ENCODE measurements at regions not wholly inside any gene's neighbourhood (a gene's known extent, or its start where the extent isn't known, plus 50 kb on each side); places are given as distances from the start of the nearest gene placed in this dataset.
"Not testable (repeated sequence)": the region's sequence is repeated elsewhere in the genome, so short reads cannot be mapped to it uniquely, and the experiment has no call there.

DNA sequence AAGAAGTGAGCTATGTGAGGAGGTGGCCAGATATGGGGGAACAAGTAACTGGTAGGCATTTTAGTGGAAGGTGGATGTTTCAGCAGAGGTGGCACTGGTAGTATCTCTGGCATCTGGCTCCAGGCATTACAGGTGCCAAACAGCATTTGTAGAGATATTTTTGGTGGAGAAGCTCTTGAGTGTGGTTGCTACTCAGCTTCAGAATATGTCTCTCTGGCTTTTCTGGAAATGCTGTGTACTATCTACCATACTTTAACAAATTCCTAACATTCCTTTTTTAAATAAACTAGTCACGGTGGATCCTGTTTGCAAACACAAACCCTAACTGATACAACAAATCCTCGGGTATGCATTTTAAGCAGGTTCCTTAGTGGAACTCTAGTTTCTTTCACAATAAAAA, 128.0 kb downstream of the BARX2 start:
- FAIRE-seq = no peak

DNA sequence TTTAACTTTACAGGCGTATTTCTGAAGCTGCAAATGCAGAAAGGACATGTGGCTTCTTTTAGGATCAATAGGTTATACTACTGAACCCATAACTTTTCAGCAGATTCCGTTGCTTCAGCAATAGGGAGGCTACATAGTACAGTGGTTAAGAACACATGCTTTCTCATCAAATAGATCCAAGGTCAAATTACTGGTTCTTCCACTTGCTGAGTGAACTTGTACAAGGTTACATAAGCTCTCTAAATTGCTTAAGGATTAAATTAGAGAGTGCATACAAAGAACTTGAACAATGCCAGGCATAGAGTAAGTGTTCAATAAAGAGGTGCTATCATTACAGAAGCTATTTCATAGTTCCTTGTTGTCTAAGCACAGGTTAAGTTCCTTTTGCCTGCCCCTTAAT, 129.6 kb downstream of the BARX2 start:
- no peak for FAIRE-seq

DNA sequence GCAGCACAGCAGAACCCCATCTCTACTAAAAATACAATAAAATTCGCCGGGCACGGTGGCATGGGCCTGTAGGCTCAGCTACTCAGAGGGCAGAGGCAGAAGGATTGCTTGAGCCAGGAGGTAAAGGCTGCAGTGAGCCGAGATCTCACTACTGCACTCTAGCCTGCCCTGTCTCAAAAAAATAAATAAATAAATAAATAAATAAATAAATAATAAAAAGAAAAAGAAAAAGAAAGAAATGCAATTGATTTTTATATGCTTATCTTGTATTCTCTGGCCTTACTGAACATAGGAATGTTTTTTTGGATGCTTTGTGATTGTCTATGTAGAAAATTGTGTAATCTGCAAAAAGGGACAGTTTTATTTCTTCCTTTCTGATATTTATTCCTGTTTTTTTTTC, 132.5 kb downstream of the BARX2 start:
- FAIRE-seq = no peak

DNA sequence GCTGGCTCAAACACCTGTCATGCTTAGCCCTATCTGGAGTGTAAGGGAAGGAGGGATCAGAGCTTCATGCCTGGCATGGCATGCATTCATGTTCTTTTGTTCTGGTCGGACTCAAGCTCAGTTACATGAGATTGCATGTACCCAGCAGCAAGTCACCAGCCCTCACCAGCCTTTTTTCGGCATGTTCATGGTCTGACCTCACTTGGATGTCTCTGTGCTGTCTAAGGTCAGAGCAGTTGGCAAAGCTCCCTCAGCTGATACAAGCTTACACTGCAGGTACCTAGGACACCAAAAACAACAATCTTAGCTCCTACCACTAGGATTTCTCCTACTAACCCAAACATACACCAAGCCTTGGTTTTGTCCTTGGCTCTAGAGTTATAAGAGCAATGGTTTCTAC, 152.6 kb downstream of the BARX2 start:
- no peak for FAIRE-seq

DNA sequence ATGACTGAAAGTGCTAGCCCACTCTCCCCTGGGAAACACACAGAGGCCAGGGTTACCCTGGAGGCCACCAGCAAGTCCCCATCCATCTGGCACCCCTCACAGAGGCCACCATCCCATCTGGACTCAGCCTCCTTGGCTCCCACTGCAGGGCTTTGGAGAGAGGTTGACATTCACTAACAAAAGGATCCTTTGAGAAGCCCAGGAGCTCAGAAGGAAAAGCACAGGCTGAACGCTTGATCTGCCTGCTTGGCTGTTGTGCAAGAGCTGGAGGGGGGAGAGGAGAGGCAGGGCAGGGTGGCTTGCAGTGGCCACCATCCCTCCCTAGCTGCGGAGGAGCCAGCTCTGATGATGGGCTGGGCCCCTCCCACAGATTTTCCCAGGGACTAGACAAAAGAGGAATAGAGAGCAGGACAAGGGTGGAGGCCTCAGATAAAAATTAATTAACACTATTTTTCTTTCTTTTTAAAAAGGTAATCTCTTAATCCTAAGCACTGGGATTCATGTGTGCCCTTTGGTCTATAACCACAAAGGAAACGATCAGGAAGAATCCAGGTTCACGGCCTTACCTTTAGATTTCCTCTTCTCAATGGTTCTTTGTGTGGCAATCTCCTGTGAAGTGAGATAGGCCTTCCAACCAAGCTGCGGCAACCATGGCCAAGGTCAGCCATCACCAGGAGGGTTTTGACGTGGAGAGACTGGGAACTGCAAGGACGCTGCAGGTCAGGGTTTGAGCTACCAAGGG, 154.7 kb downstream of the BARX2 start:
- FAIRE-seq = no peak

DNA sequence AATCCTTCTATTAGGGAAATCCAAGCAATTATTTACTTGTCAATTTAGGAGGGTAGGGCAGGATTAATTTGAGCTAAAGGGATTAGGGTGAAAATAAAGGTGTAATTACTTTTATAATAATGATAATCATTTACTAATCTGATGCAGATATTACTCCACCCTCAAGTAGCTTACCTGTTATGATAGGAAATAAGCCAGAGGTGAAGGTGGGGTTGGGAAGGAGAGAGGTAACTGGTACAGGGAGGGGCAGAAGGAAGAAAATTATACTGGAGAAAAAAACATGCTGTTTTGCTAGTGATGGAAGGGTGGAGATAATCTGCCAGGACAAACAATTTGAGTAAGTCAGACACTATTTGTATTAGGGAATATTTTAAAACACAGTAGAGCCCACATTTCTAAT, 157.7 kb downstream of the BARX2 start:
- no peak for FAIRE-seq

DNA sequence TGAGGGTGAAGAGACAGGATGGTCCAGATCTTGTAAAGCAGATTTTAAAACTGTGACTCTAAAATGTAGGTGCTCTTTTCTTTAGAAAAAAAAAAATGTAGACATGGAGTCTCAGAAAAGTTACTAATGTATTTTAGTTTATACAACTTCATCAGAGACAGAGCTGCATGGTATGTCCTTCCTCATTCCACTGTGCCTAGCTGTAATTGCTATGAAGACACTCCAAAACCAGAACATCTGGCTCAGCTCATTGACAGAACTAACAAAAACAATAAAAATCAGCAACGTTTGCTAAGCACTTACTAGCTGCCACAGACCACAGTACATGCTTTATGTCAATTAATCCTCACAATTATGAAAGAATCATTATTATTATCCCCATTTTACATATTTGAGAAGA, 160.7 kb downstream of the BARX2 start:
- FAIRE-seq = no peak

DNA sequence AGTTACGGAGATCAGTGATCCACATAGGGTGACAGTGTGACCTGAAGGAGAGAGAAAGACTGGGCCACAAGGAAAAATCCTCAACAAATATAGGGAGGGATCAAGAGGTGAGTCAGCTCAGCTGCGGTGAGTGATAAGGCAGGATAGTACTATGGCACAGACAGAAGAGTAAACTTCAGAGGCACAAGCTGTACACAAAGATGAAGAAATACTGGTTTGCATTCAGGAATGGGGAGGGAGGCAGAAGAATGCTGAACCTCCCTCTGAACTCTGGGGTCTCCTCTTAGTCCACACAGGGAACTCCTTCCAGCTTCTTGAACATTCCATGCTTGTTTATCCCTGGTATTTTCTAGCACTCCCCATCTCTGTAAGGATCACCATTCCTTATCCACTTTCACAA, 162.7 kb downstream of the BARX2 start:
- FAIRE-seq = no peak

DNA sequence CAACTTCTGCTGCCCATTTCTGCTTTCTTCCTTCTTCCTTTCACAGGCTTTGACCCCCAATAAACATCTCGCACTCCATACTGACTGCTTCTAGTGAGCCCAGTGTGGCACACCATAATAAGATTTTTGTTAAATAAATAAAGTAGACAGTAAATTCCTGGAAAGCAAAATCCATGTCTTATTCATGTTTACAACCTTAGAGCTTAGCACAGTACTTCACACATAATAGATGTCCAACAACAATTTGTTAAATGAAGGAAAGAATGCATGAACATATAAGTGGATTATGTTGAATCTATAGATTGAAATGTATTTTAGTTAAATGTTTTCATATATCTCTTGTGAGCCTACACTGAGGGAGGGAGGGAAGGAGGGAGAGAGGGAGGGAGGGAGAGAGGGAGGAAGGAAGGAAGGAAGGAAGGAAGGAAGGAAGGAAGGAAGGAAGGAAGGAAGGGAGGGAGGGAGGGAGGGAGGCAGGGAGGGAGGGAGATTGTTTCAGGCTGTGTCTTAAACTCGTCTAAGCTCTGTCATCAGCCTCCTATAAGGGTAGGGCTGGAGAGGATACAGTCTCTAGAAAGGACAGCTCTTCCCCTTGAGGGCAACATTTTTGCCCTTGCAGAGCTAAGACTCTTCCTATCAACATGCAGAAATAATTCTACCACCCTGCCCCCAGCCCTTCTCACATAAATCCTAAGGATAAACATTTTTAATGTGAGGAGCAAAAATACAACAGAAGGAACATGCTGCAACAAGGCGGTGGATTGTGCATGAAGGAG, 168.1 kb downstream of the BARX2 start:
- FAIRE-seq = no peak

DNA sequence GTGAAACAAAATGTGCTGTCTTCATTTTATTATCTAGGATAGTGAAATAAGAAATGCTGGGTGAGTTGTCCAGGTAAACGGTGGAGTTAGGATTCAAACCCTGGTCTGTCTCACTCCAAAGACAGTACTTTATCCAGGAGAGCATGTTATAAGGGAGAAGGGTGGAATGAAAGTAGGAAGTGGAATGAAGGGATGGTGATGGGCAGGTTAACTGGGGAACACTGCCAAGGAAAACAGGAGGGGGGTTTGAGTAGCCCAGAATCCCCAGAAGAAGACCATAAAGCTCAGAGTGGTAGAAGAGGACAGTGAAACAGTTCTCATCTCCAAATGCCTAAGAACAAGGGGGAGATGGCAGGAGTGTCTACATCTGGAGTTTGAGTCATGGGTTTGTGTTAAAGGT, 169.0 kb downstream of the BARX2 start:
- FAIRE-seq = no peak

DNA sequence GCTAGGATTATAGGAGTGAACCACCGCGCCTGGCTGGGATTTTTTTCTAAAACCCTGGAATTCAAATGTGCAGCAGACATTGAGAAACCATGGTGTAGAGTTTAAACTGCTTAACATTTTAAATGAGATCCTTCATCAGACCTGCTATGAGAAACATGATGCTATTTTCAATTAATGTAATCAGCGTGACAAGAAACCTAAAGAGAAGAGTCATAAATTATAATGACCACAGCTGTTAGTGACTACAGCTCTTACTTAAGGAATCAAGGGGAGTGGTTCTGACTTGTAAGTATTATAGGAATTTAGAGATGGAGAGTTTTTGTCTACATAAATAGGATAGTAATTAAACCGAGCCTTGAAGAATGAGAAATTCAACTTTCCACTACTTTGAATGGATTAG, 170.6 kb downstream of the BARX2 start:
- FAIRE-seq = no peak

DNA sequence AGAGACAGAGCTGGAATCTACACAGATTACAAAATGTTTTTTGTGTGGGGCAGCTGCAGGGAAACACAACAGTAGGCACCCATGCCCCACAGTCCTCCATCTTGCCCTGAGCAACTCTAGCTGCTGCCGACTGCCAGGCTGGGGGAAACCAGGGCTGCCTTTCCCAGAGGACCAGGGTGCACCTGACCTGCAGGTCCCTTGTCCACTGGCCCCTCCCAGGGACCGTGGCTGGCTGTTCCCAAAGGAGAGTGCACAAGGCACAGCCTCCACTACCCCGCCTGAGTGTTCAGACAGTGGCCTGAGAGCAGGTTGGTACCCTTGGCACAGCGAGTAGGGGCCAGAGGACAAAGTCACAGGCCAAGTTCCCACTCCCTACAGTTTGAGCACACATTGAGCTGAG, 181.8 kb downstream of the BARX2 start:
- FAIRE-seq = no peak

DNA sequence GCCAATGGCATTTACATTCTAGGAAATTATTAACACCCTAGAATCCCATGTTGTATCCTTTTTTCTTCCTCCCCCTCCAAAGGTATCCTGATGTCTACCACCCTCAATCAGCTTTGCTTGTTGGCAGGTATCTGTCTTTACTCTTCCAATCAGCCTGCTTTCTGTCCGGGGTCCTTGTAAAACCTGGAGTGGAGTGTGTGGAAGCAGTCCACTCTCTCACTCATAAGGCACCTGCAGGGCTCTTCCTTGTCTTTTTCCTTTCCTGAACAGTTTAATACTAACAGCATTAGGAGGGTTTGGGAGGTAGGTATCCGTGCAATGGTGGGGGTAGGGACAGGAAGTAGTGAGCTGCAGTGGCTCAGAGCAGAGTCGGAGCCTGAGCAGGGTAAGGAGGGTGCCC, 193.4 kb downstream of the BARX2 start:
- no peak for FAIRE-seq

DNA sequence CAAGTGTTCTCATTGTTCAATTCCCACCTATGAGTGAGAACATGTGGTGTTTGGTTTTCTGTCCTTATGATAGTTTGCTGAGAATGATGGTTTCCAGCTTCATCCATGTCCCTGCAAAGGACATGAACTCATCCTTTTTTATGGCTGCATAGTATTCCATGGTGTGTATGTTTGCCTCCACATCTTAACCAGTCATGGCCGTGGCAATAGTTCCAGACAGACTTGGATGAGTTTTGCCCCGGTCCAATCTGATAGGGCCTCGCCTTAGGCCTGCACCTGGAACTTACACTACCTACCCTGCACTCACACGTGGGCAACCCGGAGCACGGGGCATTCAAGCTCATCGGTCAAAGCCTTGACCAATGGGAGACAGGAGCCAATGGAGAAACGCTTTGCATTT, 197.0 kb downstream of the BARX2 start:
- not testable (repeated sequence) for FAIRE-seq

DNA sequence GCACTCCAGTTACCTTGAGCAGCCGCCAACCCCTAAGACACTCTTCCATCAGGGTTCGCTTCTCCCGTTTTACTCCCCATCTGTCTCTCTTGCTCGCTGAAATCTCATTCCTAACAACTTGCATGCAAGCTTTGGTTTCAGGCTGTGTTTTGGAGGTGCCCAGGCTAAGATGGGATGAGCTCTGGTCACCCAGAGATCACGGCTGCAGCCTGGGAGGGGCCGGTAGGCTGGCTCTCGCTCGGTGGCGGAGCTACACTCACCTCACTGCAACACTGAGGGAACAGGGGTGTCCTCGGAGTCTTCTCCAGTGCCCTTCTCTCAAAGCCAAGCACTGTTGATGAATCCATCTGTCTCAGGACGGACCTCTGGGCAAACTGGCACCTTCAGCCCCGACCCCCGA, 197.5 kb downstream of the BARX2 start:
- FAIRE-seq = no peak

DNA sequence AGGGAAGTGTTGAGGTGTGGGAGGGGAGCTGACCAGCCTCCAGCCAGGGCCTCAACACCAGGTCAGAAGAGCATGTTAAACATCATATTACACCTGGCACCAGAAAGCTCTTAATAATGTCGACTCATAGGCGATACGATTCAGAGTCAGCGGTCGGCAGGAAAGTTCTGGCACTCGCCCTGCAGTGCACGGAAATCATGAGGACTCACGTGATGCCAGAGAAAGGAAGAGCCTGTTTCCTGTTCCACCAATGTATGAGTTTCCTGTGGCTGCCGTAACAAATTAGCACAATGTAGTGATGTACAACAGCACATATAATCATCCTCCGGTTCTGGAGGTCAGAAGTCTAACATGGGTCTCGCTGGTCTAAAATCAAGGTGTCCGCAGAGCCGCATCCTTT, 198.8 kb downstream of the BARX2 start:
- no peak for FAIRE-seq

DNA sequence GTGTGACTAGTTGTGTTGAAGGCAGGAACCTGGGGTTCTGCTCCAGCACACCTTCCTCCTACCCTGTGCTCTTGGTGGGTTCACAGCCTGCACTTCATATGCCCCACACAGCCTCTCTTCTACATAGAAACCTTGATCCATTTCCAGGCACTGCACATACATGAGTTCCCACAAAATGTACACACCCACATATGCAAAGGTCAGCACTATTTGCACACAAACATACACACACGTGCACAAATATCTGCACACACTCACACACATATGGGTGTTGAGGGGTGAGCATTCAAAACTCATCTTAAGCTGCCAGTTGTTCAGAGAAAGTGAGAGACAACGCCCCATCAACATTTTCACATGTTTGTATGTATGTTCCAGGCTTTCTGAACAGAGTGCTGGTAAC, 201.0 kb downstream of the BARX2 start:
- FAIRE-seq = no peak

DNA sequence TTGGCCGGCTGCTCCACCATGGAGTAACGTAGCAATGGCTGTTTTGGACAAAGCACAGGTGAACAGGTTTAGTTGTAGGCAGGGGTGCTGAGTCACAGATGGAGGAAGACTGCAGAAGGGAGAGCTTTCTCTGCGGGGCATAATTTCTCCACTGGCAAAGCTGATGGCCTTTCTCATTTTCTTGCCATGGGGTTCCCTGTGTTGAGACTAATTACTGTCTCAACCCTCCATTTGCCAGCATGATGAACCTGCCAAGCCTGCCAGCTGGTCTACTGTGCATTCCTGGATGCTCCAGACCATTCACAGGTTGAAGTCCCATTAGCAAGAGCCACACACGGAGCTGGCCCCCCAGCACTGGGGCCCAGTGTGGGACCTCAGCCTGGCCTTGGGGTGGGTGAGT, 202.4 kb downstream of the BARX2 start:
- FAIRE-seq = no peak

DNA sequence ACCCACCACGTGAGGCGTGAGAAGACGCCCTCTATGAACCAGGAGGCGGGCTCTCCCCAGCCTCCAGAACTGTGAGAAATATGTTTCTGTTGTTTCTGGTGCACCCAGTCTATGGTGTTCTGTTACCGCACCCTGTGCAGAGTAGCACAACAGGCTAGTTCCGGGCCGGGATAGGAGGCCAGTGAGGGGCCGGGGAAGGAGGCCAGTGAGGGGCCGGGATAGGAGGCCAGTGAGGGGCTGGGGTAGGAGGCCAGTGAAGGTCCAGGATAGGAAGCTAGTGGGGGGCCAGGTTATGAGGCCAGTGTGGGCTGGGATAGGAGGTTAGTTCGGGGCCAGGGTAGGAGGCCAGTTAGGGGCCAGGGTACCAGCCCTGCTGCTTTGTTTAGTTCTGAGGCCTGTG, 204.6 kb downstream of the BARX2 start:
- no peak for FAIRE-seq

DNA sequence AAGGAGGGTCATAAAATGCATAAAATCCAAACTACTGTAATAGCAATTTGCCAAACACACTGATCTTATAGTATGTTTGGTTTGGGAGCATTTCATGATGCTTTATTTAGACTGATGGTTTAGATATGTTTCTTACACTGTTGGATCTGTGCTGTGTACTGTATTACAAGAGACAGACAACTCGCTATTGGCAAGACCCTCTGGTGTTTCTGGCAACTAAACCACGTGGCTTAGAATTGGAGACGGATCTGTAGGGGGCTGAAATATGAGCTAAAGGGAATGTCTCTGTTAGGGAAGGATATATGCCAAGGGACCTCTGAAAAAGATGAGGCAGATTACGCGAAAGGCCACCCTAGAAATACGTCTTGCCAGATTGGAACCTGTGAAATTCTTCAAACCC, 208.7 kb downstream of the BARX2 start:
- FAIRE-seq = no peak

DNA sequence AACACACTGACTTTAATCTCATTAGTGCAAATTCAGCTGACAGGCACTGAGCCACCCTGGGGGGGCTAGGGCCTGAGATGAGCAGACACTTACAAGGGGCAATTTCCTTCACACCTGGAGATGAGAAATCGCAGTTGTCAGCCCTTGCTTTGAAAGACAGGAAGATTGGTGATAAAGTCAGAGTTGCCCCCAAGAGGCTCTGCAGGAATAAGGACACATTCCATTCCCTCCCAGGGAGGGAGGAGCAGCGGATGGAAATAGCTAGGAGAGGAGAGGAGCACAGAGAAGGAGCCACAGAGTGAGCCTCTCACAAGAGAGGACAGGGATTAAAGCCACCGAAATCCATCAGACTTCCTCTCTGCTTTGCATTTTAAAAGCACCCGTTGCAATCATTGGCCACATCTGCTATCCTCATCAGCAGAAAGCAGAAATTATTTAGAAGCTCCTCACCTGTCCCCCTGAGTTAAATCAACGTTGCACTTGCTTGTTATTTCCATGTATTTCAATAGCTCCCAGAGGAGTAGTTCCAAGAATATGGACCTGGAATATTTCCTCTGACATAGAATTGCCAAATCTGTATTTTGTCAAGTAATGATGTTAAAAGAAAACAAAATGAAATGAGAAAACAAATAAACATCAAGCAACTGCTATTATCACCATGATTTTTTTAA, 213.7 kb downstream of the BARX2 start:
- FAIRE-seq = no peak

DNA sequence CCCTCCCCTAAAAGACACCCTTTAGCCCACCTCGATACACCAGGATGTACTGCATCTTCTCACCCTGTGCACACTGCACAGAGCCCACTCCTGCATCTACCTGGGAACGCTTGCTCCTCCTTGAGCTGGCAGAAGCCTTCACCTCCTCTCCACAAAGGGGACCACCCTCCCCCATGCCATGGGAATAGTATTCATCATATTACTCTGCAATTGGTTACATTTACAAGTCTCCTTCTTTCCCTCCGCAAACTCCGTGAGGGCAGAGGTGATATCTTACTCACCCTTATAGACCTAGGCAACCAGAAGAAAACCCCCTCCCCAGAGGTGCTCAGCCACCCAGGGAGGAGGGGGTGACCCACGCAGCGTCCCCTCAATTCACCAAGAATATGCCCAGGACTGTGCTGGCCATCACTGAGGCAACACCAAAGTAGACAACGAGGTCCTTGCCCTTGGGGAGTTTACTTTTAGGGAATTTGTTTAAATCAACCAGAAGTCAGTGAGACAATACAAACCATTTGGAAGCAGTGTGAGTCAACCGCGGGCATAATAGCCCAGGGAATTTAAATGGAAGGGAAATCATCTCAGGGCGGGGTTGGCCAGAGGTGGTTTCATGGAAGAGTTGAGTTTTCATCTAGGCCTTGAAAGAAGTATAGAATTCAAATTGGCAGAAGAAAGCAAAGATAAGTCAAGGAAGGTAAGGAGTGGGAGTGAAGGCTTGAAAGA, 214.5 kb downstream of the BARX2 start:
- no peak for FAIRE-seq

DNA sequence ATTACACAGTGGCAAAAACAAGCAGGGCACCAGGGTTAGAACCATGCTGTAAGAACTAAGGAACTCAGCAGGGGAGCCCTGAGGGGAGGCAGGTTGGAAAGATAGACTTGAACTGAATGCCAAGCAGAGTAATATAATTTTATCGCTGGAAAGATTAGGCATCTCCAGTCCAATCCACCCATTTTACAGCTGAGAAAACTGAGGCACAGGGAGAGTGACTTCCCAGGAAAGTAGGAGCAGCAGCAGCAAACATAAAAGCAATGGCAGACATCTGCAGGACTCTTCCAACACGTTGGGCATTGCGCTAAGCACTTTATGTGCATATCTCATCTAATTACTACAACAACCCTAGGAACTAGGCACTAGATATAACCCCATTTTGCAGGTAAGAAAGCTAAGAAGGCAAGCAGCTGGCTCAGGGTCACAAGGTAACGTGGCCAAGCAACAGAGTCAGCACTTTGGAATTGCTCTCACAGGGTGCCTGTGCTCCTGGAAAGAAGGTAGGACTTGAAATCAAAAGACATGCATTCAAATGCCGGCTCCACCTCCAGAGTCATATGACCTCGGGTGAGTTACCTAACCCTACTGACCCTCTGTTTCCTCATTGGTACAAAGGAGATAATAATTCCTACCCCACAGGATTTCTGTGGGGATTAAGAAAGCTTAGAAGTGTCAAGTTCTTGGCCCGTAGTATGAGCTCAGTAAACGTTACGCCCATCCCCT, 215.3 kb downstream of the BARX2 start:
- no peak for FAIRE-seq
